GM19238 (cell line): ENCODE measurements at regions not wholly inside any gene's neighbourhood (a gene's known extent, or its start where the extent isn't known, plus 50 kb on each side); places are given as distances from the start of the nearest gene placed in this dataset.
"Not testable (repeated sequence)": the region's sequence is repeated elsewhere in the genome, so short reads cannot be mapped to it uniquely, and the experiment has no call there.

ENCODE experiments used
- DNase-seq: peaks from one replicate; pipeline ENCODE4 v3.0.0; 2011; ENCODE audit warnings: low spot score; ENCODE audit not compliant: insufficient read length

DNA sequence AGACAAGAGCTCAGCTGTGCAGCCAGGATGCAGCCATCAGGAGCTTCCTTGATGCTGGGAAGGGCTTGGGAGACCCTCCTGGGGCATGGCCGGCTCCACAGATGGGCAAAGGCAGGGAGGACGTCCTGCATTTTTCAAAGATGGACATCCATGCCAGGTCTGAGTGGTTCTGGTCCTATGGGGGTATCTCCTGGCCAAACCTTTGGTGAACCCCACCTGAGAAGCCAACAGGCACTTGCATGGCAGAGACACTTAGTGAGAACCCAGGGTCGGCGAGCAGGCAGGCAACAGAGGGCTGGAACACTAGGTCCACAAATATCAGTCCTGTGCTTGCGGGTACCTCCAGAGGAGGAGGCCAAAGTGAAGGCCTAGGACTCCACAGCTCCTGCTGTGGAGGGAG is 70.0 kb downstream of the KCTD15 start:
- no peak for DNase-seq

DNA sequence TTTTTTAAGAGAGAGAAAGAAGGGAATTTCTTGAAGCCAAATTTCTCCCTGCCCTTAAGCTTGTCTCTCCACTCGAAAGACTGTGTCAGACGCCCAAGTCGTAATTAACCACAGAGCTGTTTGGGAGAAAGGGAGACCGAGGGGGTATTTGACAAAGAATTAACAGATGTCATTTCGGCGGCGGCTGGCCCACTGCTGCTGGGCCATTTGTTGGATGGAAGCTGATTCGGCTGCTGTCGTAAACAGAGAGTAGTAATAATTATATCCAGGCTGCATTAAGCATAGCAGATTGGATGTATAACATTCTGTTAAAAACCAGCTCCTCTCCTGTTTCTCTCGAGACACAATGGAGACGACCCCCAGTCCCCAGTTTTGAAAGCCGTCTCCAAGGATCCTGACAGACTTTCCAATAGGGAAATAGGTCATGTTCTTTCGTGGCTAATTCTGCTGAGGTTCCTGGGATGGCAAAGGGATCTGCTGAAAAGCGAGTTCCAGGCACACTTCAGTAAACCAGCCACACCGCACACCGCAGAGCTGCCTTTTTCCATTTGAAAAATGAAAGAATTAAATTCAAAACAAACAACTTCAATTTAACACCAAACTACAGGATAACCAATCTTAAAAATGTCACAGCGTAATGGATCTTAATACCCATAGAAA is 71.5 kb downstream of the KCTD15 start:
- DNase-seq: no peak

GRCh38 chr19:33868788-33869412 is 72.2 kb downstream of the KCTD15 start:
- no peak for DNase-seq

DNA sequence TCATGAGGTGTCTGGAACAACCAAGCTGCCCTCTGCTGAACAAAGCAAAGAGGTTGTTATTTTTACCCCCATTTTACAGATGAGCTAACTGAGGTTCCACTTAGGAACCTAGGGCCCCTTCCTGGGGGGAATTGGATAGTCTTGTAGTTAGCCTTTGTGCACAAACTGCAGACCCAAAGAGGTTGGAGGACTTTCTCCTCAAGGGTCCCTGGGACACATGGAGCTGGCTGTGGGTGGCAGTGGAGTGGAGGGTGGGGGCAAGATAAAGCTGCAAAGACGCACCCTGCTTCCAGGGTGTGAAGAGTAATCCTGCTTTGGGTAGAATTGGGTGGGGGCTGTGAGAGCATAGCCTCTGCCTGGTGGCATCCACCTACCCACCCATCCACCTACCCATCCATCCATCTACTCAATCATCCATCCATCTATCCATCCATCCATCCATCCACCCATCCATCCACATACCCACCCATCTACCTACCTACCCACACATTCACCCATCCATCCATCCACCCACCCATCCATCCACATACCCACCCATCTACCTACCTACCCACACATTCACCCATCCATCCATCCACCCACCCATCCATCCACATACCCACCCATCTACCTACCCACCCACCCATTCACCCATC is 73.7 kb downstream of the KCTD15 start:
- not testable (repeated sequence) for DNase-seq

DNA sequence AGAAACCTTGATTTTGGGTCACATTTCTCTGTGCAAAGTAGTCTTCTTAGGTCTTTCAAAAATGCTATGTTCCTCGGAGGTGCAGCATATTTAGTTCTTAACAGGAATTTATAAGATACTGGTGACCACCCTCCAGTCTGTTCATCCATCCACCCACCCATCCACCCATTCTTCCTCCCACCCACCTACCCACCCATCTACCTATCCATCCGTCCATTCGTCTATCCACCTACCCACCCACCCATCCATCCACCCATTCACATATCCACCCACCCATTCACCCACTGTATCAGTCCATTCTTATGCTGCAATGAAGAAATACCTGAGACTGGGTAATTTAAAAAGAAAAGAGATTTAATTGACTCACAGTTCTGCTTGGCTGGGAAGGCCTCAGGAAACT is 74.9 kb downstream of the KCTD15 start:
- DNase-seq: no peak

DNA sequence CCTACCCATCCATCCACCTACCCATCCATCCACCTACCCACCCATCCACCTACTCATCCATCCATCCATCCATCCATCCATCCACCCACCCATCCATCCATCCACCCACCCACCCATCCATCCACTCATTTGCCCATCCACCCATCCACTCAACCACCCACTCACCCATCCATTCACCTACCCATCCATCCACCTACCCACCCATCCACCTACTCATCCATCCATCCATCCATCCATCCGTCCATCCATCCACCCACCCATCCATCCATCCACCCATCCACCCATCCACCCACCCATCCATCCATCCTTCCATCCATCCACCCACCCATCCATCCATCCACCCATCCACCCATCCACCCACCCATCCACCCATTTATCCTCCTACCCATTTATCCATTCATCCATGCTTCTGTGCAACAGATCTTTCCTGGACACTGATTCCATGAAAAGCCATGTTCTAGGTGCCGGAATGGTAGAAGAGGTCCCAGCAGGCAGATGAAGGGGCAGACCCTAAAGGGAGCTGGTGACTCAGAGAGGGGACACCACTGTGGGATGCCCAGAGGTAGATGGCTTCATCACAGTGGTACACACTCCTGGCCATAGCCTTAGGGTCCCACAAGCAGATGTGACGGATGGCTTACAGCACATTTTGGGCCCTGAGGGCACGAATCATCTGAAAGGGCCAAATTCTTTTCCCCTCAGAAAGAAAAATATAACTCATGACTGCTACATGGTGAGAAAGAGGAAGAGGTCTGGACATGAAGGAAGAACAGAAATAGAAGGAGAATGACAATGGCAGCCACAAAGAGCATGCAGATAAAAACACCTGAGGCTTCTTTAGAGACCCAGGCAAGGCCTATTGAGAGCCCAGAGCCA is 76.0 kb downstream of the KCTD15 start:
- DNase-seq: no peak

GRCh38 chr19:33875071-33875470 is 78.4 kb downstream of the KCTD15 start:
- no peak for DNase-seq

- DNase-seq: no peak
Observed at GRCh38 chr19:33876192-33876591, 79.5 kb downstream of the KCTD15 start.

DNA sequence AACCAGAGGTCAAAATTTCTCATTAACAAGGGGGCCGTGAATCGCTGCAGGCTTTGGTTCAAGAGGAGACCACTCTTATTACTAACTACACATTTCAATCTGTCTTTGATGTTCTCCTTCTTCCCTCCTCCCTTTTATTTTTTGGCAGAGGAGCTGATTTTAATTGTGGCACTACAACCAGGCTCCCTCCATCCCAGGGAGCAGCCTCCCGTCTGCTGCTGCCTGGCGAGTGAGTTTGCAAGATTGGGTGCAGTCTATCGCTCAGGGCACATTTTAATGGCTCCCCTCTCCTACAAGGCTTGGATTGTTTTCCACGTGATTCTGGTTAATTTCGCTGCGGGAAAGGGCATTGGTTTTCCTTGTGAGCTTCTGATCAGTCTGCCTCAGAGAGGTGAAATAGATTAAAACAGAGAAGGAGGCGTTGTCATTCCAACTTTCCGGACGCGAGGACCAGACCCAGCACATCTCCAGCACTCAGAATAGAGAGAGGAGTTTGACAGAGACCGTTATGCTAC is 81.4 kb downstream of the KCTD15 start:
- DNase-seq: no peak

DNA sequence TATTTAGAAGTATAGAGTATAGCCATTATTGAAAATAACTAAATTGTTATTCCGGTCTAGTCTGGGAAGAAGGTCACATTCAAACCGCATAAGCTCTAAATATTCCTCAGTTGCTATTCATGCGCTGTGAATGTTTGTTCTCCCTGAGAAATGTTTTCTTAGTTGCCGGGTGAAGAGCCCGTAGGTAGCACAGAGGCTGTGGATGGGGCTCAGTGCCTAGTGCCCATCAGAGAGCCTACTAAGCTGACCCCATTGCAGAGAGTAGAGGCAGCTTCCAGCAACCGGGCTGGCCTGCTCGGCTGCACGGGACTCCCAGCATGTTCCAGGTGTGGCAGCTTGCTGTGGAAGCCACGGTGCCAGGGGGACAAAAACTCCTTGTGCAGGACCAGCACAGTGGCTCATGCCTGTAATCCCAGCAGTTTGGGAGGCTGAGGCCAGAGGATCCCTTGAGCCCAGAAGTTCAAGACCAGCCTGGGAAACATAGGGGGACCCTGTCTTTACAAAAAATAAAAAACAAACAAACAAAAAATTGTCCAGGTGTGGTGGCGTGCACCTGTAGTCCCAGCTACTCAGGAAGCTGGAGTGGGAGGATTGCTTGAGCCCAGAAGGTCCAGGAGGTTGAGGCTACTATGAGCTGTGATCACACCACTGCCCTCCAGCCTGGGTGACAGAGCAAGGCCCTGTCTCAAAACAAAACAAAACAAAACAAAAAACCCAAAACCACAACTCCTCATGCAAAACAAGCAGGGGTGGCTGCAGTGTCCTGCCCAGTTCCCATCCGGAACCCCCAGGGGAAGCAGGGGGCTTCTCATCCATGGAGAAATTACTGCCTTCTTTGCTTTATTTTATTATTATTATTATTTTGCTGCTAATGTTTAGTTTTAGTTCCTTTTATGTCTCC is 82.5 kb downstream of the KCTD15 start:
- DNase-seq: no peak

DNA sequence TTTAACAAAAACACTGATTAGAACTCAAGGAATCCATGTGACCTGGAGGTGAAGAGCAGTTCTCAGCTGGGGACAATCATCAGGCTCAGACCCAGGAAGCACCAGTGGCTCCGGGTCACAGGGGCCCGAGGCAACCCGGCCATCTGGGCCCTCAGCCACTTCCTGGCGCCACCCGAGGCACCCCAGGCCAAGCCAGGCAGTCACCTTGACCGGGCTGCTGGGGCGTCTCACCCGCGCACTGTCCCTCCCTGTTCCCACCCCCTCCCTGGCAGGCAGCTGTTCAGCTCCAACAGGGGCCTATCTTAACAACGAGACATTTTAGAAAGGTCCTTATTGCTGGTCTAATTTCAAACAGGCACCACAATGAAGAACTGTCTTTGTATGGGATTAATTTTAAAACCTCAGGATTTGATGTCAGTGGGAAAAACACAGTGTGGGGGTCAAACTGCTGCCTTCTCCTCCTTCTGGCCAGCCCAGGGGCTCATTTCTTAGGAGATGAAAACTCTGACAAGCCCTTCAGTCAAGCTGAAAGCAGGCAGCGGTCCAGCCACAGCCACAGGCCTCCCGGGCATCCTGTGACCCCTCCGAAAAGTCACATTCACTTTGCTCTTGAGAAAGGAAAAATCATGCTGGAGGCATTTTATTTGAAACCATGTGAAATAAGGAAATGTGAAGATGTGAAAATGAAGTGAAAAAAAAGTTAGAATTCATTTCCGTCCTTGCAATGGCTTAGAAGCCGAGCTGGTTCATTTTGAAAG is 83.3 kb downstream of the KCTD15 start:
- DNase-seq: no peak

DNA sequence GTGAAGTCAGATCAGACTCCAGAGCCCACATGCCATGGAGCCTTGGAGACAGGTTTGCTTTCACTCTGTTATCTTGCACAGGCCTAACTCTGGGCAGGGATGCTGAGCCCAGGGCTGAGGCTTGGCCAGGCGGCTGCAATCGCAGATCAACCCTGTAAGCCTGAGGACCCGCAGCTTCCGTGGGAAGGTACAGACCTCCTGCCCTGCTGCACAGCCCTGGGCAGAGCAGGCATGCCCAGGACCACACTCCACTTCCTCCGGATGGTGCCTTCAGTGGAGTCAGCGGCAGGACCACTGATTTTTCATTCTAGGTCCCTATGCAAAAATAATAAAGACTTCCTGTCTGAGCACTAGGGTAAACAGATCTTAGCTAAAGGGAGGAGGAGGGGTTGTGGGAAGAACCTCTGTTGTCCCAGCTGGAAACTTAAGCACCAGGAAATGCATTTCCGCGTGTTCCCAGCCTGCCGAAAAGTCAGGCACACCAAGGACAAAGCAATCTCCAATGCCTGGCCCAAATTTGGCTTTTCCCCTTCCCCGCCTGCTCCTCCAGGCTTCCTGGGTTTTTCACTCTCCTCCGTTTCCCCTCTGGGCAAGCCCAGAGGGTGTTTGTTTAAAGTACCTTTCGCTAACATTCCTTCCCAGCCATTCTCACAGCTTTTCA is 87.3 kb downstream of the KCTD15 start:
- DNase-seq: no peak

GRCh38 chr19:33885236-33885635 is 88.6 kb downstream of the KCTD15 start:
- DNase-seq: no peak

GRCh38 chr19:33887891-33888290 is 91.2 kb downstream of the KCTD15 start:
- DNase-seq: no peak

- DNase-seq: no peak
Observed at GRCh38 chr19:33888665-33889064, 92.0 kb downstream of the KCTD15 start.

DNA sequence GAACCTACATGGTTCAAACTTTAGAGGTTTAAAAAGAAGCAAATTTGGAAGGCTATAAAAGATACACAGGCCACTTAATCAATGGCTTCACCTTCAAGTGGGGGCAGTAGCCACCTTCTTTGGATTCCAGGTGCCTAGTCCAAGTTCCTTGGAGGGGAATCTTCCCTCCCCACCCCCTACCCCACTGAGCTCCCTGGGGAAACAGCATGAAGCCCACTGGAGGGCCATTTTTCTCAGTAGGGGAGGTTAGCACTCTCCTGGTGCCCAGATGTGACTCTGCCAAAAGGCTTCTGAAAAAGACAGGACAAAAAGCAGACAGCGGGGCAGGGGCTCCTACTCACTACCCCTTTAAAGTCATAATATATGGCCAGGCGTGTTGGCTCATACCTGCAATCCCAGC is 93.9 kb downstream of the KCTD15 start:
- no peak for DNase-seq

- DNase-seq: no peak
Observed at GRCh38 chr19:33891773-33892172, 95.1 kb downstream of the KCTD15 start.

DNA sequence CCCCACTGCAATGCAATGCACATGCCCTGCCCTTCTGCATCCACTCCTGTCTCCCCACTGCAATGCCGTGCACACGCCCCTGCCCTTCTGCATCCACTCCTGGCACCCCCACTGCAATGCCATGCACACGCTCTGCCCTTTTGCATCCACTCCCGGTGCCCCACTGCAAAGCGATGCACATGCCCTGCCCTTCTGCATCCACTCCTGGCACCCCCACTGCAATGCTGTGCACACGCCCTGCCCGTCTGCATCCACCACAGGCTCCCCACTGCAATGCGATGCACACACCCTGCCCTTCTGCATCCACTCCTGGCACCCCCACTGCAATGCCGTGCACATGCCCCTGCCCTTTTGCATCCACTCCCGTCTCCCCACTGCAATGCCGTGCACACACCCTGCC is 98.1 kb downstream of the KCTD15 start:
- DNase-seq: no peak

GRCh38 chr19:33895366-33895765 is 98.7 kb downstream of the KCTD15 start:
- no peak for DNase-seq
